ENCODE measurements at regions not wholly inside any gene's neighbourhood (a gene's known extent, or its start where the extent isn't known, plus 50 kb on each side); places are given as distances from the start of the nearest gene placed in this dataset.

GRCh38 chr2:42868874-42869273 is 76.5 kb upstream of the HAAO start:
- no peak for TF ChIP-seq CTCF (conservative IDR thresholded peaks at IDR 0.05)
- TF ChIP-seq EZH2 (IDR thresholded peaks at IDR 0.05; ENCODE audit: low read depth) = no peak

All from PC-9 (cell line).